IMR-90 (cell line): ENCODE measurements at regions not wholly inside any gene's neighbourhood (a gene's known extent, or its start where the extent isn't known, plus 50 kb on each side); places are given as distances from the start of the nearest gene placed in this dataset.

Source experiments
- ATAC-seq: fragments of 200-7000 bp; cut with Tn5 transposase; 2 replicates; pipeline ENCODE4 v1.9.1; 2020; ENCODE audit warnings: low read depth, mild to moderate bottlenecking, moderate library complexity
- BruUV-seq: library from RNA; stranded (reverse); fragments of 400-500 nt; replicated peaks from 2 replicates; lab custom pipeline; 2021; lab: Mats Ljungman, UMichigan
- CTCF ChIA-PET: fragments of 300-600 bp; formaldehyde crosslinking; extraction: SDS; loops from one replicate; lab custom pipeline; 2021; ENCODE audit warnings: antibody characterized with exemption; lab: Yijun Ruan, JAX
- POLR2A ChIA-PET: fragments of 300-600 bp; sonication (Branson Sonifier 250); formaldehyde crosslinking; loops from one replicate; lab custom pipeline; 2022; ENCODE audit warnings: antibody characterized with exemption; ENCODE audit not compliant: unreplicated experiment; lab: Charles Lee
- DNase-seq: peaks from one replicate; pipeline ENCODE4 v3.0.0; 2013
- H2AFZ ChIP-seq: replicated peaks from 2 replicates; pipeline ENCODE3; 2013; ENCODE audit warnings: low read length, mild to moderate bottlenecking; ENCODE audit not compliant: poor library complexity
- H2AK5ac ChIP-seq: 2 replicates; pipeline ENCODE4 v1.6.1; 2013; ENCODE audit warnings: low read depth, low read length, inconsistent platforms
- H2AK9ac ChIP-seq: replicated peaks from 2 replicates; pipeline ENCODE3; 2013; ENCODE audit warnings: mild to moderate bottlenecking, low read depth, low read length, moderate library complexity; ENCODE audit not compliant: poor library complexity
- H2BK120ac ChIP-seq: 2 replicates; pipeline ENCODE4 v1.6.1; 2013; ENCODE audit warnings: low read depth, low read length, inconsistent platforms
- H2BK15ac ChIP-seq: 3 replicates; pipeline ENCODE4 v1.6.1; 2013; ENCODE audit warnings: low read depth, low read length, inconsistent platforms
- H2BK20ac ChIP-seq: 2 replicates; pipeline ENCODE4 v1.6.1; 2013; ENCODE audit warnings: low read depth, mild to moderate bottlenecking, inconsistent platforms, low read length, moderate library complexity
- H2BK5ac ChIP-seq: 2 replicates; pipeline ENCODE4 v1.6.1; 2013; ENCODE audit warnings: mild to moderate bottlenecking, low read depth, low read length, inconsistent platforms; ENCODE audit not compliant: poor library complexity, severe bottlenecking
- H3K14ac ChIP-seq: replicated peaks from 2 replicates; pipeline ENCODE4 v1.6.1; 2013; ENCODE audit warnings: low read depth, low read length, inconsistent platforms
- H3K18ac ChIP-seq: 2 replicates; pipeline ENCODE4 v1.6.1; 2013; ENCODE audit warnings: low read depth, low read length, control low read depth
- H3K23ac ChIP-seq: 2 replicates; pipeline ENCODE4 v1.6.1; 2013; ENCODE audit warnings: low read depth, low read length, inconsistent platforms
- H3K27ac ChIP-seq: 2 replicates; pipeline ENCODE4 v1.5.1; 2013; ENCODE audit warnings: mild to moderate bottlenecking, control low read depth, low read length; ENCODE audit not compliant: insufficient read depth
- H3K27me3 ChIP-seq: 2 replicates; pipeline ENCODE4 v1.6.1; 2013; ENCODE audit warnings: low read length; ENCODE audit not compliant: control insufficient read depth, insufficient read depth
- H3K36me3 ChIP-seq: 2 replicates; pipeline ENCODE4 v1.6.1; 2013; ENCODE audit warnings: low read length, mixed read lengths; ENCODE audit not compliant: control insufficient read depth, insufficient read depth
- H3K4ac ChIP-seq: 2 replicates; pipeline ENCODE4 v1.6.1; 2013; ENCODE audit warnings: low read depth, low read length, inconsistent platforms
- H3K4me1 ChIP-seq: 2 replicates; pipeline ENCODE4 v1.6.1; 2013; ENCODE audit warnings: low read length, mixed read lengths; ENCODE audit not compliant: control insufficient read depth, insufficient read depth
- H3K4me2 ChIP-seq: 2 replicates; pipeline ENCODE4 v1.6.1; 2013; ENCODE audit warnings: low read depth, mild to moderate bottlenecking, control low read depth, low read length, moderate library complexity
- H3K4me3 ChIP-seq: 2 replicates; pipeline ENCODE4 v1.5.1; 2013; ENCODE audit warnings: low read depth, mild to moderate bottlenecking, control low read depth, low read length, moderate library complexity; ENCODE audit not compliant: insufficient read depth
- H3K56ac ChIP-seq: 2 replicates; pipeline ENCODE4 v1.6.1; 2013; ENCODE audit warnings: low read length, inconsistent platforms; ENCODE audit not compliant: insufficient read depth; ENCODE audit errors: extremely low read depth
- H3K79me1 ChIP-seq, 2 experiments: 2 replicates each; pipeline ENCODE4 v1.6.1; 2013; ENCODE audit warnings: low read length in 2 of 2, inconsistent platforms in 1 of 2, low read depth in 1 of 2
- H3K9ac ChIP-seq: 2 replicates; pipeline ENCODE4 v1.6.1; 2013; ENCODE audit warnings: low read depth, low read length, control low read depth
- H3K9me1 ChIP-seq: 2 replicates; pipeline ENCODE4 v1.6.1; 2013; ENCODE audit warnings: low read length, inconsistent platforms; ENCODE audit not compliant: insufficient read depth
- H3K9me3 ChIP-seq: 2 replicates; pipeline ENCODE4 v1.6.1; 2013; ENCODE audit warnings: low read length; ENCODE audit not compliant: control insufficient read depth, insufficient read depth
- H4K20me1 ChIP-seq: 2 replicates; pipeline ENCODE4 v1.6.1; 2013; ENCODE audit warnings: low read length, inconsistent platforms; ENCODE audit not compliant: insufficient read depth
- H4K5ac ChIP-seq: 2 replicates; pipeline ENCODE4 v1.6.1; 2013; ENCODE audit warnings: mild to moderate bottlenecking, low read depth, low read length, control low read depth
- H4K8ac ChIP-seq, 2 experiments: 2 replicates each; pipeline ENCODE4 v1.6.1; 2013; ENCODE audit warnings: low read depth in 2 of 2, low read length in 2 of 2, control low read depth in 1 of 2, inconsistent platforms in 1 of 2
- H4K91ac ChIP-seq: 2 replicates; pipeline ENCODE4 v1.6.1; 2013; ENCODE audit warnings: low read depth, low read length, inconsistent platforms; ENCODE audit not compliant: insufficient read depth
- CEBPB ChIP-seq: IDR thresholded peaks from 2 replicates; pipeline ENCODE4 v1.6.1; 2012; ENCODE audit warnings: low read depth, low read length, improper control_type of control experiment
- CHD1 ChIP-seq: IDR thresholded peaks from 2 replicates; pipeline ENCODE4 v1.6.1; 2012; ENCODE audit warnings: low read depth, low read length, improper control_type of control experiment
- FOS ChIP-seq: fragments of 150-350 bp; IDR thresholded peaks from 2 replicates; pipeline ENCODE4 v1.6.1; 2016; ENCODE audit warnings: low read depth, low read length
- MAFK ChIP-seq: IDR thresholded peaks from 2 replicates; pipeline ENCODE4 v1.6.1; 2012; ENCODE audit warnings: low read depth, low read length, improper control_type of control experiment
- MAZ ChIP-seq: IDR thresholded peaks from 2 replicates; pipeline ENCODE4 v1.6.1; 2012; ENCODE audit warnings: low read depth, mild to moderate bottlenecking, low read length, improper control_type of control experiment, moderate library complexity, borderline replicate concordance
- MXI1 ChIP-seq: IDR thresholded peaks from 2 replicates; pipeline ENCODE4 v1.6.1; 2012; ENCODE audit warnings: low read depth, mild to moderate bottlenecking, low read length, moderate library complexity, borderline replicate concordance
- NFE2L2 ChIP-seq: fragments of 150-350 bp; IDR thresholded peaks from 2 replicates; pipeline ENCODE4 v1.6.1; 2016; ENCODE audit warnings: low read depth, mild to moderate bottlenecking, low read length
- POLR2A ChIP-seq: IDR thresholded peaks from 2 replicates; pipeline ENCODE4 v1.6.1; 2012; ENCODE audit warnings: mild to moderate bottlenecking, low read depth, low read length
- RAD21 ChIP-seq: IDR thresholded peaks from 2 replicates; pipeline ENCODE4 v1.6.1; 2012; ENCODE audit warnings: low read length, improper control_type of control experiment
- RCOR1 ChIP-seq: IDR thresholded peaks from 2 replicates; pipeline ENCODE4 v1.6.1; 2012; ENCODE audit warnings: mild to moderate bottlenecking, low read length, improper control_type of control experiment; ENCODE audit not compliant: insufficient replicate concordance
- SMC3 ChIP-seq: fragments of 150-350 bp; IDR thresholded peaks from 2 replicates; pipeline ENCODE4 v1.6.1; 2016; ENCODE audit warnings: low read depth, mild to moderate bottlenecking, antibody characterized with exemption, low read length, moderate library complexity
- dilution Hi-C: fragments of 300-500 bp; cut with HindIII; formaldehyde crosslinking; loops from one replicate; pipeline ENCODE4 v1.14.3; 2018; ENCODE audit warnings: low sequenced_read_pairs; ENCODE audit not compliant: unreplicated experiment
- in situ Hi-C: fragments of 300-500 bp; cut with MboI; formaldehyde crosslinking; loops from 3 replicates; pipeline ENCODE4 v1.14.3; 2019; ENCODE audit warnings: low sequenced_read_pairs, inconsistent platforms, mixed read lengths
- intact Hi-C: fragments of 100-400 bp; cut with micrococcal nuclease; formaldehyde crosslinking; loops from 2 replicates; pipeline ENCODE4 v1.10.0; 2022
- TF ChIP-seq, protein P1 (sequence below): conservative IDR thresholded peaks from 2 replicates; pipeline ENCODE4 v1.5.1; 2012; ENCODE audit warnings: mild to moderate bottlenecking, low read depth, low read length, improper control_type of control experiment

DNA sequence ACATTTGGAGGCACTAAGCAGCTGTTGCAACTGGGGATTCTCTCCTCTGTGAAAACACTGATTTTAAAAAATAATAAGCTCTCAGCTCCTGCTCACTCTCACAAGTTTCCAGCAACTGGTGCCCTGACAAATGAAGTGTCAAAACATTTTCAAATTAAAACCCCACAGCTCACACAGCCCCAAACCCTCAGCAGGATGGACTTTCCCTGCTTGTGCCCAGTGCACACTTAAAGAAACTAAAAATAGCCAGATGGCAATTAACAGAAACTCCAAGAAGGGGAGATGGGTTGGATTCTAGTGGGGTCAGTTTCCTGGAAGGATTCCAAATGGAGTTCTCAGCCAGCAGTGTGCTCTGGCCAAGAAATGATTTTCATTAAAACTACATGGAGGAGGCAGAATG, 163.0 kb upstream of the PUM3 start:
- H3K9ac ChIP-seq, result no peak overlapping the region
- no peak overlapping the region for H2BK15ac ChIP-seq
- no peak overlapping the region for H4K8ac ChIP-seq
- ChIA-PET CTCF (interaction anchor here (1.0 kb wide), 1 partner anchor 22 kb away, joined by 4 read pairs; no protein-coding TSS in a partner anchor), POLR2A (no interaction called here)
- no peak overlapping the region for H3K14ac ChIP-seq
- no peak overlapping the region for H2AFZ ChIP-seq
- DNase-seq (no peak), ATAC-seq (no peak)
- no peak overlapping the region for H4K5ac ChIP-seq
- intact Hi-C loops, result no loop called here
- no peaks in the 10 kb centered on the region for H3K9me3 ChIP-seq
- H3K18ac ChIP-seq, result no peak overlapping the region
- H2AK9ac ChIP-seq, result no peak overlapping the region
- in situ Hi-C loops, result no loop called here
- no peaks in the 10 kb centered on the region for H3K27me3 ChIP-seq
- no TSS peak for BruUV-seq
- H3K4me1 ChIP-seq, result no peaks in the 10 kb centered on the region
- no peak overlapping the region for H3K27ac ChIP-seq
- H4K20me1 ChIP-seq, result no peaks in the 10 kb centered on the region
- H4K91ac ChIP-seq, result no peak overlapping the region
- TF ChIP-seq CEBPB (no peak), POLR2A (no peak), NFE2L2 (no peak), MXI1 (no peak), SMC3 (no peak), MAFK (no peak), CHD1 (no peak), FOS (no peak), MAZ (no peak), RAD21 (no peak), RCOR1 (no peak)
- TF ChIP-seq, protein P1, sequence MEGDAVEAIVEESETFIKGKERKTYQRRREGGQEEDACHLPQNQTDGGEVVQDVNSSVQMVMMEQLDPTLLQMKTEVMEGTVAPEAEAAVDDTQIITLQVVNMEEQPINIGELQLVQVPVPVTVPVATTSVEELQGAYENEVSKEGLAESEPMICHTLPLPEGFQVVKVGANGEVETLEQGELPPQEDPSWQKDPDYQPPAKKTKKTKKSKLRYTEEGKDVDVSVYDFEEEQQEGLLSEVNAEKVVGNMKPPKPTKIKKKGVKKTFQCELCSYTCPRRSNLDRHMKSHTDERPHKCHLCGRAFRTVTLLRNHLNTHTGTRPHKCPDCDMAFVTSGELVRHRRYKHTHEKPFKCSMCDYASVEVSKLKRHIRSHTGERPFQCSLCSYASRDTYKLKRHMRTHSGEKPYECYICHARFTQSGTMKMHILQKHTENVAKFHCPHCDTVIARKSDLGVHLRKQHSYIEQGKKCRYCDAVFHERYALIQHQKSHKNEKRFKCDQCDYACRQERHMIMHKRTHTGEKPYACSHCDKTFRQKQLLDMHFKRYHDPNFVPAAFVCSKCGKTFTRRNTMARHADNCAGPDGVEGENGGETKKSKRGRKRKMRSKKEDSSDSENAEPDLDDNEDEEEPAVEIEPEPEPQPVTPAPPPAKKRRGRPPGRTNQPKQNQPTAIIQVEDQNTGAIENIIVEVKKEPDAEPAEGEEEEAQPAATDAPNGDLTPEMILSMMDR, result no peak
- no peak overlapping the region for H3K4me3 ChIP-seq
- no peaks in the 10 kb centered on the region for H3K79me1 ChIP-seq
- no peak overlapping the region for H2AK5ac ChIP-seq
- H2BK120ac ChIP-seq, result no peak overlapping the region
- dilution Hi-C loops, result no loop called here
- H3K4ac ChIP-seq, result no peak overlapping the region
- no peaks in the 10 kb centered on the region for H3K36me3 ChIP-seq
- no peak overlapping the region for H3K23ac ChIP-seq
- no peak overlapping the region for H3K56ac ChIP-seq
- no peak overlapping the region for H3K4me2 ChIP-seq
- no peaks in the 10 kb centered on the region for H3K9me1 ChIP-seq
- H2BK20ac ChIP-seq, result no peak overlapping the region
- H2BK5ac ChIP-seq, result no peak overlapping the region
